Stimulated activated CD4-positive, alpha-beta T cell treated with anti-CD3 and anti-CD28 coated beads, Interleukin-4, amount 100 ng/mL, for 1 hour (primary cell): ENCODE measurements at regions not wholly inside any gene's neighbourhood (a gene's known extent, or its start where the extent isn't known, plus 50 kb on each side); places are given as distances from the start of the nearest gene placed in this dataset.
"Not testable (repeated sequence)": the region's sequence is repeated elsewhere in the genome, so short reads cannot be mapped to it uniquely, and the experiment has no call there.

Experiments
- DNase-seq: peaks from one replicate; pipeline ENCODE4 v3.0.0-alpha.2; 2020

DNA sequence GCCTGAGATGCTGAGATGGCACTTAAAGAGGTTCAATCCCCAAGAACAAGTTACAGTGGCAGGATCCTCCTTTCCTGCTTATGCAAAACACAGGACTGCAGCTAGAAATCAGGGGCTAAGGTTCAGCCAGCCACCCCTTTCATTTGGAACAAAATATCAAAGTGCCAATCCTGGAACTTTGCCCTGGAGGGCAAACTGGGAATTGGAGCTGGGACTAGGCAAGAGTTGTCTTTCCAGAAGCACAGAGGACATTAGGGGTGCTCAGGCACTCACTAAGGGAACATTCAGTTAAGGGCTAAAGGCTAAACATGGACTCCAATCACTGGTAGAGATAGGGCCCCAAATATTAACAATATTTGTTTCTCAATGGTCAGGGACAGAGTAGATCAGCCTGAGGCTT, 237.2 kb downstream of the EMP1 start:
- DNase-seq = no peak

GRCh38 chr12:13431041-13431440, 234.5 kb downstream of the EMP1 start:
- no peak for DNase-seq

DNA sequence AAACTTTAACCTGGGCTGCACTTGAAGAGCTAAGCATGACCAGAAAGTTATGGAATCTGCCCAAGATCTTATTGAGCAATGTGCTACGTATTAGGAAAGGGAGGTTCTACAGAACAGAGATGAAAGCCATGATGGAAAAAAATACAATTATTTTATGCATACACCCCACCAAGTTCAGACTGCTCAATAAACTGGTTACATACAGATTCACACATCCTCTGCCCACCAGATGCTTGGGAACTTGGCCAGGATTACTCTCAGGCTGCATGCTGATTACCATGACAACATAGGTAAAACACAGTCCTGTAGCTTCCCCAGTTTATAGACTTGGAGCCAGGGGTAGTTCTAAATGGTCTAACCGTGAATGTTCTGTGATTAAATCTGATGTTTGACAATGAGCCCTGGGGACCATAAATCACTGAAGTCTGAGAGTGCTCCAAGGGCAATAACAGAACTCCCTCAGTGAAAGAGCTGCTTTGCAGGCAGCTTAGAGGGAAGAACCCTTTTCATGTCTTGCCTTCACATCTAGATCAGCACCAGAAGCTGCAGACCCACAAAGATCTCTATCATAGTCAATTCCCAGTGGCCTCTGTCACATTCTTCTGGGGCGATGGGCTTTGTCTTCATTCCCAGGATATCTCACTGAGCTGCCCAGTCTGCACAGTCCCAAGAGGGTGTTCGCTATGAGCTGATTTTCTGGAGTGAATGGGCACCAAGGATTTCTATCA, 232.2 kb downstream of the EMP1 start:
- no peak for DNase-seq

GRCh38 chr12:13425766-13426165, 229.2 kb downstream of the EMP1 start:
- no peak for DNase-seq

GRCh38 chr12:13422291-13422690, 225.8 kb downstream of the EMP1 start:
- DNase-seq = no peak

DNA sequence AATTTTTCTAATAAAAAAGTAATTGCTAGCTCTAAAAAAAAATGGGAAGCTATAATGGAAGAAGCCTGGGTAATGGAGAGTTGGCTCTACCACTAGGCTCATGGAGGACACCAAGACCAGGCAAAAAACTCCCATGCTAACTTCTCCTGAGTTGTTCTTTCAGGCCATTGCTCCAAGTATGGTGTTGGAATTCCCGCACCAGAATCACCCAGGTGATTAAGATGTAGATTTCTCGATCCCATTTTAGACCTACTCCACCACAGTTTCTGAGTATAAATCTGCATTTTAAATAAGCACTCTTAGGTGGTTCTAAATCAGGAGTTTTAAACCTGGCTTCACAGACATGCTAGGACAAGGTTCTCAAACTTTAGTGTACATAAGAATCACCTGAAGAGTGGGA, 221.0 kb downstream of the EMP1 start:
- no peak for DNase-seq

DNA sequence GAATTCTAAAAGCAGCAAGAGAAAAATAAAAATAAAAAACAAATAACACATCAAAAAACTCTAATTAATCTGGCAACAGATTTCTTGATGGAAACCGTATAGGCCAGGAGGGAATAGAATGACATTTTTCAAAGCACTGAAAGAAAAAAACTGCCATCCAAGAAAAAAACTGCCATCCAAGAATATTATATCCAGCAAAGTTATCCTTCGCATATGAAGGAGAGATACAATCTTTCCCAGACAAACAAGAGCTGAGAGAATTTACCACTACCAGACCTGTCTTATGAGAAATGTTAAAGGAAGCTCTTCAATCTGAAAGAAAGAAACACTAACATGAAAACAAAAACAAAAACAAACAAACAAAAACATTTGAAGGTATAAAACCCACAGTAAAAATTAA, 214.8 kb downstream of the EMP1 start:
- no peak for DNase-seq

DNA sequence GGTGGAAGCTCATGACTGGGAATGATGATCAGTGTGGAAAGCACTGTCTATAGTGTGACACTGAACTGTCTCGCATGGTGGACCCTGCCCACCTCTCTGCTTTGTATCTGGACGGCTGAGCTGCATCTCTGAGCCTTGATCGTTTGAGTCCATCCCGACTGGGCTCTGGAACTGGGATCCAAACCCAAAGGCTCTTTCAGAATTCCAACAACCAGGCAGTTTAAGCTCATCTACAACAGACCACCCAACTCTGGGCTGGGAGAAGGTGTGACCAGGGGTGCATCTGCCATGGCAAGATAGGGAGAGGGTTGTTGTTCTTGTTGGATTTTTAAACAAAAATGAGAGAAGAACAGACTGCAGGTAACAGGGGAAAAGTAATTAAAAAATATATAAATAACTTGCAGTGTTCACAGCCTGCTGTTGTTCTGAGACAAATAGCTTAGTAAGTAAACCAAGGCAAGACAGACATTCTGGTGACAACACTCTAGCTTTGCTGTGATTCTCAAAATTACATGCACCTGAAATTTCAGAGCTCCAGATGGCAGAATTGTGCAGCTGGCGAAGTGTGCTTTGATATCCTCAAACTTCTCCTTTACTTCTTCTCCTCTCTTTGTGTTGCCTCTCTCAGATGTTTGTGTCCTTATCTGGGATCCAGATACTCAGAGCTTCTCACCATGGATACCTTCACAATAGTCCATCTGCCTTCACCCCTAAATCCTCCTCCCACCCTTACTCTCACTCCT, 209.6 kb downstream of the EMP1 start:
- no peak for DNase-seq

DNA sequence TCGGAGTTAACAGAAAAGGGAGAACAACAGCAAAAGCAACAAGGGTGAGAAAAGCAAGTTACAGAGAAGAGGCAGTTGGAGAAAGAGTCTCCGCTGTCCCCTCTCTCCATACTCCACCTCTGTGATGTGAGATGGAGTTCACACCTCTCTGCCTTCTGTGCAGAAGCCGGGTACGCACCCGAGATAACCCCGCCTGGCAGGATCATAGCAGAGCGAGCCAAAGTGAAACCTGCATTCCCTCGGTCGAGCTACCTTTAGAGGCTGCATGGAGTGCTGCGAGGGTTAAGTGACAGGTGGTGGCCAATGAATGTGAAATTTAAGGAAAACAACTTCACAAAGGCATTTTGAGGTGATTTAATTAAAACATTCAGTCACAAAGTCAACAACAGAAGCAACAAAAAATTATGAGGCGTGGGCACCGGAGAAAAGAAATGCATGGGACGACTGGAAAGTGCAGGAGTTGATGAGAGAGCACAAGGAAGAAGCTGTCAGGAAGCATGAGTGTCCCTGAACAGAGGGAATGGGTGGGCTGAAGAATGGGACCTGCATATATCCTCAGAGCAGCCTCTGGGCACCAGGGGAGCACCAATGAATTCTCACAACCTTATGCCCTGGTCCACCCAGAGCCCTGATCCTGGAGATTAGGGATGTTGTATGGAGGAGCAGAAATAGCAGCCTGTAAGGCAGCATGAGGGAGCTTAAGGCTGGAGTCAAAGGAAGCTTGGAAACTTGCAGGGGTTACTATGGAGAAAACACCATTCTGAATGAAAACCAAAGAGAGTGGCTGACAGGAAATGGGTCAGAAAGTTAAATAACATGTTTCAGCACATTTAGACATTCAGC, 208.3 kb downstream of the EMP1 start:
- DNase-seq = no peak

DNA sequence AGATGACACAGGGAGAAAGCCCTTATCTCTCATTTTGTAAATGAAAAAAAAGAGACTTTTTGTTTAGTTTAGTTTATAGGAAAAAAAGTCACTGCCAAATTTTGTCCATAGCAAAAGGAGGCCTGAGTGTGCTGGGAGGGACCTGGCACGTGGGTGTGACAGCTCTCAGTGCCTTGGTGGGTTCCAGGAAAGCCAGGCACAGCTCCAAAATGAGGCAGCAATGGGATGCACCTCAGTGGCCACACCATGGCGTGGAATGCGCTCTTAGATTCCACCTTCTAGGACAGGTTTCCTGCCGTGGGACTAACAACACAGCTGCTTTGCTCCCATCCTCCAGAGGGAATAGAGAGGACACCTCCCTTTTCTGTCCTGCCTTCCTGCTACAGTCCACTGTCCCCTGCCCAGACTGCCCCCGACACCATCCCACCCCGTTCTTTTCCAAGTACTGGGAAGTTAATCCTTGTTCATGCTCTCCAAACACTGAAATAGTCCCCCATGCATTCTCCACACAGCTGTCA, 207.6 kb downstream of the EMP1 start:
- no peak for DNase-seq

- not testable (repeated sequence) for DNase-seq
Measured at GRCh38 chr12:13391375-13391774, 194.8 kb downstream of the EMP1 start.

DNA sequence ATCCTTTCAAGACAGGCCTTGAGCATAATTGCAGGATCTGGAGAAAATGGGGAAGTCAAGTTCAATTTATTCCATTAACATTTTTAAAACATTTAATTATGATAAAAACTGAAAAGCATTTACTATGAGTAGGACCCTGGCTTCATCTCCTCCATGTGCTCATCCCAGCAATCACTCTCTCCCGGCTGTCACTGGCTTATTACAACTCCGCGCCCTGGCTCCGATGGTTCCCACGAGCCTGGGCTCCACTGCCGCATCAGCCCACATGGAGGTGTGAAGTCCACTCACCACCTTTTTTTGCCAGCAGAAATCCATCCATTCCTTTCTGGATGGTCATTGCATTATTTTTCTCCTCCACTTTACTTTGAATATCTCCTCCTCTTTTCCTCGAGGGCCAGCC, 194.4 kb downstream of the EMP1 start:
- DNase-seq = no peak

- DNase-seq = no peak
Measured at GRCh38 chr12:13390381-13390861, 193.9 kb downstream of the EMP1 start.

- DNase-seq = no peak
Measured at GRCh38 chr12:13387101-13387500, 190.6 kb downstream of the EMP1 start.

GRCh38 chr12:13386323-13387039, 190.0 kb downstream of the EMP1 start:
- no peak for DNase-seq

- no peak for DNase-seq
Measured at GRCh38 chr12:13383379-13383778, 186.9 kb downstream of the EMP1 start.

DNA sequence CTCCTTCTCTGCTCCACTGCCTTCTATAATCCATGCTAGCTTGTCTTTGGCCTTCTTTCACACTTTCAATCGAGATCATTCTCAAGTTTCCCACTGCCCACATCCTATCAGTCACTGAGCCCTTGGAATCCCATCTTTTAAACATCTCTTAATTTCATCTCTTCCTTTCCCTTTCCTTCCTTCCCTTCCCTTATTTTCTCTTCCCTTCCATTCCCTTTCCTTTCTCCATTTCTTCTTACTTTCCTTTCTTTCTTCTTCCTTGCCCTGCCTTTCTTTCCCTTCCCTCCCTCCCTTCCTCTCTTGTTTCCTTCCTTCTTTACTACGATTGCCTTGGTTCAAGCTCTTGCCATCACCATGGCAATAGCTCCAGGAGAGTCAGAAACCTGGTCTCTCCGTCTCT, 183.8 kb downstream of the EMP1 start:
- no peak for DNase-seq

- no peak for DNase-seq
Measured at GRCh38 chr12:13379531-13380188, 183.1 kb downstream of the EMP1 start.

GRCh38 chr12:13377698-13378097, 181.2 kb downstream of the EMP1 start:
- DNase-seq = no peak

- DNase-seq = no peak
Measured at GRCh38 chr12:13376610-13377373, 180.3 kb downstream of the EMP1 start.
